ENCODE measurements at regions not wholly inside any gene's neighbourhood (a gene's known extent, or its start where the extent isn't known, plus 50 kb on each side); places are given as distances from the start of the nearest gene placed in this dataset.
A peak's percentile ranks its signal among the peaks of the same experiment; 100 is the strongest.
"Not testable (repeated sequence)": the region's sequence is repeated elsewhere in the genome, so short reads cannot be mapped to it uniquely, and the experiment has no call there.

GRCh38 chr14:25394356-25394755 is 344.4 kb upstream of the STXBP6 start:
- H3K4me1 Mint-ChIP-seq (ENCODE audit: low read depth in 2 of 2): no peaks in the 10 kb centered on the region
- H3K36me3 Mint-ChIP-seq: no peaks in the 10 kb centered on the region
- H3K27ac Mint-ChIP-seq: no peak overlapping the region
- H3K9me3 Mint-ChIP-seq: no peaks in the 10 kb centered on the region
- no peak overlapping the region for H3K4me3 Mint-ChIP-seq
- peaks cover 3 to 7% of the 10 kb centered on the region in 2 donors for H3K27me3 Mint-ChIP-seq
- ATAC-seq: no peak
- DNase-seq (ENCODE audit: low spot score): no peak

- ATAC-seq: no peak
- no peaks in the 10 kb centered on the region for H3K36me3 Mint-ChIP-seq
- peaks cover 6 to 21% of the 10 kb centered on the region in 2 donors for H3K27me3 Mint-ChIP-seq
- H3K4me3 Mint-ChIP-seq: no peak overlapping the region
- DNase-seq (ENCODE audit: low spot score): no peak
- no peaks in the 10 kb centered on the region for H3K9me3 Mint-ChIP-seq
- no peak overlapping the region for H3K27ac Mint-ChIP-seq
- H3K4me1 Mint-ChIP-seq (ENCODE audit: low read depth in 2 of 2): no peaks in the 10 kb centered on the region
Measured at GRCh38 chr14:25389948-25390347, 340.0 kb upstream of the STXBP6 start.

DNA sequence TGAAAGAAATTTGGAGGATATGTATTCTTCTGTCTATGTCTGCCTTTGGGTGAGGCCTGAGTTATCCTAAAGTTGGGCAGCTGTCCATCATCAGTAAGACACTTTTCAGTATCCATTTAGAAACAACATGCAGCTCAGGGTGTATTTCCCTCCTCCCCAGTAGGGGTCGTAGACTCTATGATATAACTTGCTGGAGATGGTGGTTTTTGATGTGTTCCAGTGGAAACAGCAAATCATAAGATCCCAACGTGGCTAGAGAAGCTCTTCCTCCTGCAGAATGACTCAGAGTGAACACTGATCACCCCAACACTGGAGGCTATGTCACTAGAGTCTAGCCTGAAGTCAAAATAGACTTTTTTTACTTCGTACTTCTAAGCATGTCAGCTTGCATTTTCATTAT is 331.6 kb upstream of the STXBP6 start:
- Mint-ChIP-seq H3K4me3 (no peak overlapping the region), H3K4me1 (ENCODE audit: low read depth in 2 of 2) (no peaks in the 10 kb centered on the region), H3K36me3 (no peaks in the 10 kb centered on the region), H3K27me3 (peaks cover 9 to 35% of the 10 kb centered on the region in 2 donors), H3K9me3 (no peaks in the 10 kb centered on the region), H3K27ac (no peak overlapping the region)
- DNase-seq (ENCODE audit: low spot score) (no peak), ATAC-seq (no peak)

DNA sequence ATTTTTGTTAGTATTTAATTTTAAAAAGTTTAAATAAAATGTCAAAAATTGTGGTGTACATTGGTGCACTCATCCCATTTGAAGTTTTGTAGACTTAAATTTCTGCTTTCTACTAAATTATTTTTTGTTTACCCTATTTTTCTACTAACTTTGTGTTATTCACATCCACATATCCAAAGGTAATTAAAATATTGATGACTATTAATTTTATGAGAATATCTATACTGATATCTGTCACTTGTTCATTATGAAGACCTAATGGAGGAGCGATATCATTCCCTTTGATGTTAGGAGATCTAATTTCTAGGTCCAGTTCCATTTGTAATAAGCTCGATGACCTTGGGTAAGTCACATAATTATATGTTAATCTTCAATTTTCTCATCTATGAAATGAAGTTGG is 325.7 kb upstream of the STXBP6 start:
- no peak overlapping the region for H3K27ac Mint-ChIP-seq
- no peaks in the 10 kb centered on the region for H3K4me1 Mint-ChIP-seq (ENCODE audit: low read depth in 2 of 2)
- DNase-seq (ENCODE audit: low spot score) (no peak), ATAC-seq (no peak)
- H3K36me3 Mint-ChIP-seq: no peaks in the 10 kb centered on the region
- peaks cover 4% of the 10 kb centered on the region for H3K9me3 Mint-ChIP-seq
- peaks cover 2 to 42% of the 10 kb centered on the region in 2 donors for H3K27me3 Mint-ChIP-seq
- no peak overlapping the region for H3K4me3 Mint-ChIP-seq

GRCh38 chr14:25371068-25371467 is 321.1 kb upstream of the STXBP6 start:
- Mint-ChIP-seq H3K4me1 (ENCODE audit: low read depth in 2 of 2) (no peaks in the 10 kb centered on the region), H3K27ac (no peak overlapping the region), H3K27me3 (peaks cover 0 to 24% of the 10 kb centered on the region in 2 donors), H3K4me3 (no peak overlapping the region), H3K36me3 (peaks cover 5% of the 10 kb centered on the region), H3K9me3 (peaks cover 20% of the 10 kb centered on the region)
- ATAC-seq: no peak
- no peak for DNase-seq (ENCODE audit: low spot score)

DNA sequence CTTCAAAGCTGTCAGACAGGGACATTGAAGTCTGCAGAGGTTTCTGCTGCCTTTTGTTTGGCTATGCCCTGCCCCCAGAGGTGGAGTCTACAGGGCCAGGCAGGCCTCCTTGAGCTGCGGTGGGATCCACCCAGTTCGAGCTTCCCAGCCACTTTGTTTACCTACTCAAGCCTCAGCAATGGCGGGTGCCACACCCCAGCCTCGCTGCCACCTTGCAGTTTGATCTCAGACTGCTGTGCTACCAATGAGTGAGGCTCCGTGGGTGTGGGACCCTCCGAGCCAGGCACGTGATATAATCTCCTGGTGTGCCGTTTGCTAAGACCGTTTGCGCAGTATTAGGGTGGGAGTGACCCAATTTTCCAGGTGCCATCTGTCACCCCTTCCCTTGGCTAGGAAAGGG is 320.1 kb upstream of the STXBP6 start:
- not testable (repeated sequence) for DNase-seq (ENCODE audit: low spot score); H3K27ac Mint-ChIP-seq; H3K4me3 Mint-ChIP-seq; ATAC-seq; H3K4me1 Mint-ChIP-seq (ENCODE audit: low read depth in 2 of 2); H3K36me3 Mint-ChIP-seq
- peaks cover 0 to 20% of the 10 kb centered on the region in 2 donors for H3K27me3 Mint-ChIP-seq
- H3K9me3 Mint-ChIP-seq: peaks cover 23% of the 10 kb centered on the region

- no peak for ATAC-seq
- Mint-ChIP-seq H3K4me3 (no peak overlapping the region), H3K9me3 (peaks cover 4% of the 10 kb centered on the region)
Measured at GRCh38 chr14:25358330-25358729, 308.4 kb upstream of the STXBP6 start.

DNA sequence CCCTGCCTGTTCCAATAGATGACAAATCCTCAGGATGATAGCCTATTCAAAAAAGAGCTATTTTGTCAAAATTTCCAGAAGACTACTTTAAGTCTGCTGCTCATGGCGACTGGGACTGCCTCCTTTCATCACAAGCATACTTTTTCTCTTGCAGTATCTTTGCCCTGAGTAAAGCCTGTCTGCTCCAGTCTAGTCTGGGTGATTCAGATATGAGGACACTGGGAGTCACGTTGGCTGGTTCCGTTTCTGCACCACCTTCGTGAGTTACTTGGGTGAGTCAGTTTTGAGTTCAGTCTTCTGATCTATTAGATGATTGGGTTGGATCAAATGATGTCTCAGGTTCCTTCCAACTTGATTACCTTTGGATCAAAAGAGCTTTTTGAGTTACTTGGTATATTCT is 301.3 kb upstream of the STXBP6 start:
- H3K27me3 Mint-ChIP-seq: peaks cover 6 to 7% of the 10 kb centered on the region in 2 donors
- ATAC-seq: no peak
- no peaks in the 10 kb centered on the region for H3K36me3 Mint-ChIP-seq
- DNase-seq (ENCODE audit: low spot score): no peak
- H3K4me3 Mint-ChIP-seq: no peak overlapping the region
- no peak overlapping the region for H3K27ac Mint-ChIP-seq
- no peaks in the 10 kb centered on the region for H3K4me1 Mint-ChIP-seq (ENCODE audit: low read depth in 2 of 2)
- H3K9me3 Mint-ChIP-seq: no peaks in the 10 kb centered on the region

More at GRCh38 chr14:25358330-25358729, 308.4 kb upstream of the STXBP6 start:
- DNase-seq (ENCODE audit: low spot score): no peak
- no peak overlapping the region for H3K27ac Mint-ChIP-seq
- H3K27me3 Mint-ChIP-seq: peaks cover 0 to 27% of the 10 kb centered on the region in 2 donors
- H3K36me3 Mint-ChIP-seq: no peaks in the 10 kb centered on the region
- H3K4me1 Mint-ChIP-seq (ENCODE audit: low read depth in 2 of 2): no peaks in the 10 kb centered on the region

DNA sequence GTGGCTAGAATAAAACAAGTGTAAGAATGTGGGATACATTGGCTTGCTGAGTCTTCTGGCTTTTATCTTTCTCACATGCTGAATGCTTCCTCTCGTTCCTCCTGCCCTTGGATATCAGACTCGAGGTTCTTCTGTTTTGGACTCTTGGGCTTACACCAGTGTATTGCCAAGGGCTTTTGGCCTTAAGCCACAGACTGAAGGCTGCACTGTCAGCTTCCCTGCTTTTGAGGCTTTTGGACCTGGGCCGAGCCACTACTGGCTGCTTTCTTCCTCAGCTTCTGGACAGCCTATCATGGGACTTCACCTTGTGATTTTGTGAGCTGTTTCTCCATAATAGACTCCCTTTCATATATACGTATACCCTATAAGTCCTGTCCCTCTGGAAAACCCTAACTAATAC is 300.9 kb upstream of the STXBP6 start:
- H3K9me3 Mint-ChIP-seq: no peaks in the 10 kb centered on the region
- no peaks in the 10 kb centered on the region for H3K36me3 Mint-ChIP-seq
- no peaks in the 10 kb centered on the region for H3K4me1 Mint-ChIP-seq (ENCODE audit: low read depth in 2 of 2)
- DNase-seq (ENCODE audit: low spot score): no peak
- no peak overlapping the region for H3K4me3 Mint-ChIP-seq
- H3K27me3 Mint-ChIP-seq: peaks cover 5 to 7% of the 10 kb centered on the region in 2 donors
- ATAC-seq: no peak
- H3K27ac Mint-ChIP-seq: no peak overlapping the region

DNA sequence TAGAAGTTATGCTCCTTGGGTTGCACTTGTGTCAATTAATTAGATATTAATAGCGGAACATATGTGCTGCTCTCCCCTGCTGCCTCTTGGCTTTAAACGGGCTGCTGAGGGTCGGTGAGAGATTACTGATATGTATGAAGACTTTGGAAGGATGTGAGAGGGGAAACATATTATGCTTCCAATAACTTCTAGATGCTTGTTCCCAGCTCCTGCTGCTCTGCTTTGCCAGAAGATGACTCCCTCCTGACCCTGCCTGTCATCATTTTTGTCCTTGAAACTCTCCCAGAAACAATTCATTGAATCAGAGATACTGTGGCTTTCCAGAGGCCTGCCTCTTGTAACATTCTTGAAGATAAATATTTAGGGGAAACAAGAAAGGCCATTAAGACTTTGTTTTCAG is 300.1 kb upstream of the STXBP6 start:
- Mint-ChIP-seq H3K9me3 (peaks cover under 1% of the 10 kb centered on the region), H3K4me3 (no peak overlapping the region), H3K4me1 (ENCODE audit: low read depth in 2 of 2) (no peaks in the 10 kb centered on the region), H3K27me3 (peaks cover 5 to 7% of the 10 kb centered on the region in 2 donors), H3K27ac (no peak overlapping the region), H3K36me3 (peaks cover 3% of the 10 kb centered on the region)
- no peak for ATAC-seq
- no peak for DNase-seq (ENCODE audit: low spot score)

GRCh38 chr14:25349269-25349668 is 299.3 kb upstream of the STXBP6 start:
- H3K36me3 Mint-ChIP-seq: peaks cover 6% of the 10 kb centered on the region
- H3K4me3 Mint-ChIP-seq: no peak overlapping the region
- H3K9me3 Mint-ChIP-seq: peaks cover 4% of the 10 kb centered on the region
- DNase-seq (ENCODE audit: low spot score): no peak
- no peak for ATAC-seq
- H3K27me3 Mint-ChIP-seq: peaks cover 5 to 7% of the 10 kb centered on the region in 2 donors
- no peak overlapping the region for H3K27ac Mint-ChIP-seq
- no peaks in the 10 kb centered on the region for H3K4me1 Mint-ChIP-seq (ENCODE audit: low read depth in 2 of 2)

DNA sequence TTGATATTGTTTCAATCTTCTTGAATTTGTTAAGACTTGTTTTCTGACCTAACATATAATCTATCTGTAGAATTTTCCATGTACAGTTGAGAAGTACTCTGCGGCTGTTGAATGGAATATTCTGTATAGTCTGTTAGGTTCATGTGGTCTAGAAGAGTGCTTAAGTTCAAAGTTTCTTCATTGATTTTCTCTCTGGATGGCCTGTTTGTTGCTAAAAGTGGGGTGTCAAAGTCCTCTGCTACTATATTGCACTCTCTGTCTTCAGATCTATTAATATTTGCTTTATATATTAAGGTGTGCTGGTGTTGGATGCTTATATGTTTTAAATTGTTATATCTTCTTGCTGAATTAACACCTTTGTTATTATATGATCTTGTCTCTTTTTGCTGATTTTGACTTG is 290.9 kb upstream of the STXBP6 start:
- H3K4me1 Mint-ChIP-seq (ENCODE audit: low read depth in 2 of 2): no peaks in the 10 kb centered on the region
- H3K27me3 Mint-ChIP-seq: peaks cover 0 to 8% of the 10 kb centered on the region in 2 donors
- DNase-seq (ENCODE audit: low spot score): no peak
- H3K27ac Mint-ChIP-seq: no peak overlapping the region
- H3K36me3 Mint-ChIP-seq: peaks cover 21% of the 10 kb centered on the region
- H3K4me3 Mint-ChIP-seq: no peak overlapping the region
- peaks cover 30% of the 10 kb centered on the region for H3K9me3 Mint-ChIP-seq
- ATAC-seq: no peak

DNA sequence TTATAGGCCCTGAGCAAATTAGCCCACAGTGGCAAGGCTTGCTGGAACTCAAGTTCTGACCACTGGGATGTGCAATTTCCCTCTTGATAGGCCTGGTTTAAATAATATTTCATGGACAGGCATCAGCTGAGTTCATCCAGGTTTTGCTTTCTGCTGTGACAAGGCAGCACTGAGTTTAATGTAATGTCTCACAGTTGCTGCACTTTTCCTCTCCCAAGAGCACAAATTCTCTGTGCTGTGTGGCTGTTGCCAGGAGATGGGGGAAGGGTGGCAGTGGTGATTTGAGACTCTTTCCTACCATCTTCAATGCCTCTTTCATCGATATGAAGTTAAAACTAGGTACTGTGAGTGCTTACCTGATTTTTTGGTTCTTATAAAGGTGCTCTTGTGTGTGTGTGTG is 272.8 kb upstream of the STXBP6 start:
- no peak for ATAC-seq
- Mint-ChIP-seq H3K27me3 (peaks cover 5 to 17% of the 10 kb centered on the region in 2 donors), H3K36me3 (no peaks in the 10 kb centered on the region), H3K4me1 (ENCODE audit: low read depth in 2 of 2) (no peaks in the 10 kb centered on the region), H3K9me3 (peaks cover 9% of the 10 kb centered on the region), H3K4me3 (no peak overlapping the region), H3K27ac (no peak overlapping the region)
- DNase-seq (ENCODE audit: low spot score): no peak

- not testable (repeated sequence) for H3K4me3 Mint-ChIP-seq; H3K4me1 Mint-ChIP-seq (ENCODE audit: low read depth in 2 of 2); H3K9me3 Mint-ChIP-seq; H3K27ac Mint-ChIP-seq; ATAC-seq; H3K36me3 Mint-ChIP-seq; DNase-seq (ENCODE audit: low spot score)
- H3K27me3 Mint-ChIP-seq: peaks cover 5 to 15% of the 10 kb centered on the region in 2 donors
Measured at GRCh38 chr14:25316007-25316406, 266.1 kb upstream of the STXBP6 start.

- Mint-ChIP-seq H3K4me3 (no peak overlapping the region), H3K4me1 (ENCODE audit: low read depth in 2 of 2) (no peaks in the 10 kb centered on the region), H3K9me3 (peaks cover 2% of the 10 kb centered on the region), H3K36me3 (no peaks in the 10 kb centered on the region), H3K27me3 (peaks cover 3 to 14% of the 10 kb centered on the region in 2 donors), H3K27ac (no peak overlapping the region)
- ATAC-seq: peak in 1 of 2 donors; percentile 15
- no peak for DNase-seq (ENCODE audit: low spot score)
Measured at GRCh38 chr14:25308244-25308643, 258.3 kb upstream of the STXBP6 start.

Data from natural killer cell treated with Interleukin-12 subunit alpha and Interleukin-12 subunit beta and Interleukin-15 and Interleukin-18, amount 100 ng/mL, for 72 hours (primary cell).